ENCODE measurements at regions not wholly inside any gene's neighbourhood (a gene's known extent, or its start where the extent isn't known, plus 50 kb on each side); places are given as distances from the start of the nearest gene placed in this dataset.

- H3K4me3 ChIP-seq (ENCODE audit: low read depth, low read length): no peak overlapping the region
- TF ChIP-seq CTCF (IDR thresholded peaks at IDR 0.05; ENCODE audit: insufficient read depth, low read length): no peak
- DNase-seq (ENCODE audit: low read depth): no peak
Measured at GRCh38 chr1:218815076-218815475, 358.6 kb upstream of the LYPLAL1 start.

- no peak for TF ChIP-seq CTCF (IDR thresholded peaks at IDR 0.05; ENCODE audit: insufficient read depth, low read length)
- H3K4me3 ChIP-seq (ENCODE audit: low read depth, low read length): no peak overlapping the region
- no peak for DNase-seq (ENCODE audit: low read depth)
Measured at GRCh38 chr1:218817071-218817470, 356.6 kb upstream of the LYPLAL1 start.

- TF ChIP-seq CTCF (IDR thresholded peaks at IDR 0.05; ENCODE audit: insufficient read depth, low read length): no peak
- peak; percentile 35 for DNase-seq (ENCODE audit: low read depth)
- H3K4me3 ChIP-seq (ENCODE audit: low read depth, low read length): no peak overlapping the region
Measured at GRCh38 chr1:218817691-218818465, 355.8 kb upstream of the LYPLAL1 start.

- no peak overlapping the region for H3K4me3 ChIP-seq (ENCODE audit: low read depth, low read length)
- peak; percentile 93 for DNase-seq (ENCODE audit: low read depth)
- TF ChIP-seq CTCF (IDR thresholded peaks at IDR 0.05; ENCODE audit: insufficient read depth, low read length): no peak
Measured at GRCh38 chr1:218823291-218823900, 350.3 kb upstream of the LYPLAL1 start.

- DNase-seq (ENCODE audit: low read depth): no peak
- H3K4me3 ChIP-seq (ENCODE audit: low read depth, low read length): no peak overlapping the region
- no peak for TF ChIP-seq CTCF (IDR thresholded peaks at IDR 0.05; ENCODE audit: insufficient read depth, low read length)
Measured at GRCh38 chr1:218827486-218827885, 346.2 kb upstream of the LYPLAL1 start.

- no peak for TF ChIP-seq CTCF (IDR thresholded peaks at IDR 0.05; ENCODE audit: insufficient read depth, low read length)
- no peak overlapping the region for H3K4me3 ChIP-seq (ENCODE audit: low read depth, low read length)
- DNase-seq (ENCODE audit: low read depth): no peak
Measured at GRCh38 chr1:218828125-218828650, 345.5 kb upstream of the LYPLAL1 start.

Data from fibroblast of the aortic adventitia (primary cell).